ENCODE measurements at regions not wholly inside any gene's neighbourhood (a gene's known extent, or its start where the extent isn't known, plus 50 kb on each side); places are given as distances from the start of the nearest gene placed in this dataset.

GRCh38 chr4:144295286-144295995, 154.9 kb upstream of the GYPA start:
- ChIA-PET CTCF (no interaction called here), POLR2A (no interaction called here)
- no peak for TF ChIP-seq ZNF384 (IDR thresholded peaks at IDR 0.05)
- no peak for TF ChIP-seq SP1 (IDR thresholded peaks at IDR 0.05)
- TF ChIP-seq NFRKB (IDR thresholded peaks at IDR 0.05), result no peak
- TF ChIP-seq SUZ12 (IDR thresholded peaks at IDR 0.05), result no peak
- TF ChIP-seq FOXM1 (IDR thresholded peaks at IDR 0.05; ENCODE audit: borderline replicate concordance), result no peak
- no peak for TF ChIP-seq BHLHE40 (IDR thresholded peaks at IDR 0.05; ENCODE audit: borderline replicate concordance)
- TF ChIP-seq HDGF (IDR thresholded peaks at IDR 0.05; ENCODE audit: borderline replicate concordance), result no peak
- no peak for TF ChIP-seq L3MBTL2 (conservative IDR thresholded peaks at IDR 0.05)
- no peak for TF ChIP-seq ARNT (IDR thresholded peaks at IDR 0.05)
- DNase-seq (ENCODE audit: extremely low spot score), result no peak

GRCh38 chr4:144296941-144297340, 156.4 kb upstream of the GYPA start:
- DNase-seq (ENCODE audit: extremely low spot score), result no peak
- CTCF ChIA-PET, result no interaction called here
- TF ChIP-seq TARDBP (IDR thresholded peaks at IDR 0.05) (no peak), L3MBTL2 (conservative IDR thresholded peaks at IDR 0.05) (no peak)
- TF ChIP-seq, protein P1, sequence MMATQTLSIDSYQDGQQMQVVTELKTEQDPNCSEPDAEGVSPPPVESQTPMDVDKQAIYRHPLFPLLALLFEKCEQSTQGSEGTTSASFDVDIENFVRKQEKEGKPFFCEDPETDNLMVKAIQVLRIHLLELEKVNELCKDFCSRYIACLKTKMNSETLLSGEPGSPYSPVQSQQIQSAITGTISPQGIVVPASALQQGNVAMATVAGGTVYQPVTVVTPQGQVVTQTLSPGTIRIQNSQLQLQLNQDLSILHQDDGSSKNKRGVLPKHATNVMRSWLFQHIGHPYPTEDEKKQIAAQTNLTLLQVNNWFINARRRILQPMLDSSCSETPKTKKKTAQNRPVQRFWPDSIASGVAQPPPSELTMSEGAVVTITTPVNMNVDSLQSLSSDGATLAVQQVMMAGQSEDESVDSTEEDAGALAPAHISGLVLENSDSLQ (IDR thresholded peaks at IDR 0.05), result no peak

DNA sequence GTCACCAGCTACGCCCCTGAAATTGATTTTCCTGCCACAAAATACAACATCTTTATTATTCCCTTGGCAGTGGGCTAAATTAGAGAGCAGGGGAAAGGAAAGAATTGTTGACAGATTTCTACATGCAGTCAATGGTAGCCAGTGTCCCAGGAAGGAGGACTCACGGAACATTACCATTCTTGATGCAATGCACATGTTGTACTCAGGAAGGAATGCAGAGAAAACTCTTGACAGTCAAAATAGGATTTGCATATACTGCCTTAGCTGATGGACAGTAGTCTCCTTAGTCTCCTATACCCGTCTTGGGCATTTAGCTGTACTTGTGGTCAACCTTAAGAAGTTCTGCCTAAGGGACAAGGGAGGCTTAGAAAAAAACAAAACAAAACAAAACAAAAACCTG, 158.0 kb upstream of the GYPA start:
- CTCF ChIA-PET, result no interaction called here
- POLR2A ChIA-PET, result no interaction called here
- DNase-seq (ENCODE audit: extremely low spot score), result no peak
- TF ChIP-seq BHLHE40 (IDR thresholded peaks at IDR 0.05; ENCODE audit: borderline replicate concordance) (no peak), FOXM1 (IDR thresholded peaks at IDR 0.05; ENCODE audit: borderline replicate concordance) (no peak), NFRKB (IDR thresholded peaks at IDR 0.05) (no peak), LEF1 (IDR thresholded peaks at IDR 0.05; ENCODE audit: borderline replicate concordance) (no peak), SP1 (IDR thresholded peaks at IDR 0.05) (no peak), ZNF384 (IDR thresholded peaks at IDR 0.05) (no peak), ELF4 (IDR thresholded peaks at IDR 0.05) (no peak), FOXK2 (IDR thresholded peaks at IDR 0.05) (no peak), HDGF (IDR thresholded peaks at IDR 0.05; ENCODE audit: borderline replicate concordance) (no peak), SUZ12 (IDR thresholded peaks at IDR 0.05) (no peak), ARNT (IDR thresholded peaks at IDR 0.05) (no peak), CTBP1 (IDR thresholded peaks at IDR 0.05; ENCODE audit: borderline replicate concordance) (no peak), TARDBP (IDR thresholded peaks at IDR 0.05) (no peak)
- TF ChIP-seq, protein P1 (IDR thresholded peaks at IDR 0.05), result no peak

More at GRCh38 chr4:144296941-144297340, 156.4 kb upstream of the GYPA start:
- POLR2A ChIA-PET, result no interaction called here

DNA sequence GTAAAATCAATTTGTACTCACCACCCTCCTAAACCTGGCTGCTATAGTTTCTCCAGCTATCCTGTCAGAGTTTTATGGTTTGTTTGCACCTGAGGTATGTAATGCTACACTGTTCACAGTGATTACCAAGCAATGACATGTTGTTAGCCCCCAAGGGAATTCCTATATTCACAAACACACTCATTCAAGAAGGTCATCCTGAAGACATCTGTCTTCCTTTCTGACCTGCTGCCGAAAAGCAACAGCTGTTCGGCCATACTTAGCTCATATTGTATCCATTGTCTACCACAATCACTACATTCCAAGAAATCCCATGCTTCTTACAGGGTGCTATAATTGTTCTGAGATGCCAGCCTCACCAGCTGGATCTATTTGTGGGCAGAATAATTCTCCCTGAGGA, 160.1 kb upstream of the GYPA start:
- DNase-seq (ENCODE audit: extremely low spot score), result no peak
- POLR2A ChIA-PET, result no interaction called here
- CTCF ChIA-PET, result no interaction called here
- TF ChIP-seq TARDBP (IDR thresholded peaks at IDR 0.05) (no peak), L3MBTL2 (conservative IDR thresholded peaks at IDR 0.05) (no peak), ARNT (IDR thresholded peaks at IDR 0.05) (no peak), ELF4 (IDR thresholded peaks at IDR 0.05) (no peak), NFRKB (IDR thresholded peaks at IDR 0.05) (no peak), FOXM1 (IDR thresholded peaks at IDR 0.05; ENCODE audit: borderline replicate concordance) (no peak), LEF1 (IDR thresholded peaks at IDR 0.05; ENCODE audit: borderline replicate concordance) (no peak), FOXK2 (IDR thresholded peaks at IDR 0.05) (no peak), BHLHE40 (IDR thresholded peaks at IDR 0.05; ENCODE audit: borderline replicate concordance) (no peak), FOXA1 (IDR thresholded peaks at IDR 0.05) (no peak), ZNF384 (IDR thresholded peaks at IDR 0.05) (no peak), SUZ12 (IDR thresholded peaks at IDR 0.05) (no peak), SP1 (IDR thresholded peaks at IDR 0.05) (no peak), HDGF (IDR thresholded peaks at IDR 0.05; ENCODE audit: borderline replicate concordance) (no peak), CTBP1 (IDR thresholded peaks at IDR 0.05; ENCODE audit: borderline replicate concordance) (no peak)
- TF ChIP-seq, protein P1 (IDR thresholded peaks at IDR 0.05), result no peak

- ChIA-PET CTCF (interaction anchor here (0.5 kb wide), 1 partner anchor 120 kb away, joined by 3 read pairs; no protein-coding TSS in a partner anchor), POLR2A (interaction anchor here (0.6 kb wide), 1 partner anchor 20 kb away, joined by 3 read pairs; no protein-coding TSS in a partner anchor)
- TF ChIP-seq SUZ12 (IDR thresholded peaks at IDR 0.05) (no peak), TARDBP (IDR thresholded peaks at IDR 0.05) (no peak), SP1 (IDR thresholded peaks at IDR 0.05) (no peak), ELF4 (IDR thresholded peaks at IDR 0.05) (no peak), CTBP1 (IDR thresholded peaks at IDR 0.05; ENCODE audit: borderline replicate concordance) (no peak), HDGF (IDR thresholded peaks at IDR 0.05; ENCODE audit: borderline replicate concordance) (no peak), L3MBTL2 (conservative IDR thresholded peaks at IDR 0.05) (no peak), NFRKB (IDR thresholded peaks at IDR 0.05) (no peak), ARNT (IDR thresholded peaks at IDR 0.05) (no peak), LEF1 (IDR thresholded peaks at IDR 0.05; ENCODE audit: borderline replicate concordance) (no peak), FOXK2 (IDR thresholded peaks at IDR 0.05) (no peak), FOXA1 (IDR thresholded peaks at IDR 0.05) (no peak)
- TF ChIP-seq, protein P1 (IDR thresholded peaks at IDR 0.05), result no peak
- DNase-seq (ENCODE audit: extremely low spot score), result no peak
Observed at GRCh38 chr4:144302704-144303536, 162.4 kb upstream of the GYPA start.

Data from HEK293T (cell line).